H9 (cell line): ENCODE measurements at regions not wholly inside any gene's neighbourhood (a gene's known extent, or its start where the extent isn't known, plus 50 kb on each side); places are given as distances from the start of the nearest gene placed in this dataset.

ENCODE experiments used
- DNase-seq: peaks from one replicate; pipeline ENCODE4 v3.0.0-alpha.2; 2017
- H2AFZ ChIP-seq: one replicate; pipeline ENCODE4 v1.6.1; 2013; ENCODE audit warnings: mild to moderate bottlenecking, low read length, control low read depth, moderate library complexity
- H2AK5ac ChIP-seq: 2 replicates; pipeline ENCODE4 v1.6.1; 2013; ENCODE audit warnings: low read length, control low read depth, mixed read lengths; ENCODE audit not compliant: insufficient read length
- H2BK120ac ChIP-seq: one replicate; pipeline ENCODE4 v1.6.1; 2013; ENCODE audit warnings: low read depth, mild to moderate bottlenecking, low read length, control low read depth, inconsistent platforms; ENCODE audit not compliant: poor library complexity, severe bottlenecking
- H2BK12ac ChIP-seq: 2 replicates; pipeline ENCODE4 v1.6.1; 2013; ENCODE audit warnings: low read length, control low read depth, mixed read lengths, low read depth; ENCODE audit not compliant: insufficient read length
- H2BK15ac ChIP-seq: 2 replicates; pipeline ENCODE4 v1.6.1; 2013; ENCODE audit warnings: low read depth, low read length, control low read depth
- H2BK20ac ChIP-seq: one replicate; pipeline ENCODE4 v1.6.1; 2013; ENCODE audit warnings: low read depth, mild to moderate bottlenecking, low read length, control low read depth, inconsistent platforms; ENCODE audit not compliant: poor library complexity, severe bottlenecking
- H2BK5ac ChIP-seq: 2 replicates; pipeline ENCODE4 v1.6.1; 2013; ENCODE audit warnings: low read length, control low read depth, mixed read lengths; ENCODE audit not compliant: insufficient read length
- H3K14ac ChIP-seq: 2 replicates; pipeline ENCODE4 v1.6.1; 2013; ENCODE audit warnings: low read length, control low read depth; ENCODE audit not compliant: insufficient read depth
- H3K18ac ChIP-seq: 2 replicates; pipeline ENCODE4 v1.6.1; 2013; ENCODE audit warnings: low read depth, mild to moderate bottlenecking, mixed read lengths, low read length, control low read depth; ENCODE audit not compliant: insufficient read length
- H3K23ac ChIP-seq: 2 replicates; pipeline ENCODE4 v1.6.1; 2013; ENCODE audit warnings: low read length, control low read depth, mixed read lengths, low read depth; ENCODE audit not compliant: insufficient read length
- H3K23me2 ChIP-seq: 2 replicates; pipeline ENCODE4 v1.6.1; 2013; ENCODE audit warnings: low read depth, mild to moderate bottlenecking, mixed read lengths, low read length, control low read depth; ENCODE audit not compliant: insufficient read length, poor library complexity, severe bottlenecking
- H3K27ac ChIP-seq: 2 replicates; pipeline ENCODE4 v1.5.1; 2013; ENCODE audit warnings: low read length, control low read depth, mixed read lengths, low read depth; ENCODE audit not compliant: insufficient read length
- H3K27me3 ChIP-seq: 2 replicates; pipeline ENCODE4 v1.6.1; 2013; ENCODE audit warnings: low read length, control low read depth, inconsistent platforms; ENCODE audit not compliant: insufficient read depth
- H3K4ac ChIP-seq: 2 replicates; pipeline ENCODE4 v1.6.1; 2013; ENCODE audit warnings: low read depth, mild to moderate bottlenecking, control low read depth, inconsistent platforms, low read length, moderate library complexity
- H3K4me1 ChIP-seq: 2 replicates; pipeline ENCODE4 v1.6.1; 2013; ENCODE audit warnings: low read length, control low read depth, inconsistent platforms; ENCODE audit not compliant: insufficient read depth
- H3K4me2 ChIP-seq: 2 replicates; pipeline ENCODE4 v1.6.1; 2013; ENCODE audit warnings: low read length, control low read depth, mixed read lengths; ENCODE audit not compliant: insufficient read length, insufficient read depth
- H3K56ac ChIP-seq: 2 replicates; pipeline ENCODE4 v1.6.1; 2013; ENCODE audit warnings: low read depth, mild to moderate bottlenecking, mixed read lengths, low read length, control low read depth; ENCODE audit not compliant: insufficient read length
- H3K79me1 ChIP-seq: 2 replicates; pipeline ENCODE4 v1.6.1; 2013; ENCODE audit warnings: low read depth, mild to moderate bottlenecking, moderate library complexity, low read length, control low read depth, inconsistent platforms; ENCODE audit not compliant: insufficient read depth, poor library complexity, severe bottlenecking
- H3K79me2 ChIP-seq: 2 replicates; pipeline ENCODE4 v1.6.1; 2013; ENCODE audit warnings: low read length, control low read depth, inconsistent platforms; ENCODE audit not compliant: insufficient read depth
- H3K9ac ChIP-seq: 2 replicates; pipeline ENCODE4 v1.6.1; 2013; ENCODE audit warnings: low read length, control low read depth, mixed read lengths; ENCODE audit not compliant: insufficient read length; ENCODE audit errors: extremely low read depth
- H3K9me3 ChIP-seq: one replicate; pipeline ENCODE4 v1.6.1; 2013; ENCODE audit warnings: low read depth, low read length, inconsistent platforms; ENCODE audit not compliant: control insufficient read depth
- H3T11ph ChIP-seq: one replicate; pipeline ENCODE4 v1.6.1; 2013; ENCODE audit warnings: mild to moderate bottlenecking, low read length, control low read depth, inconsistent platforms
- H4K20me1 ChIP-seq: one replicate; pipeline ENCODE4 v1.6.1; 2013; ENCODE audit not compliant: control insufficient read depth, insufficient read length, insufficient read depth
- H4K5ac ChIP-seq: 2 replicates; pipeline ENCODE4 v1.6.1; 2013; ENCODE audit warnings: low read depth, mild to moderate bottlenecking, mixed read lengths, low read length, control low read depth; ENCODE audit not compliant: insufficient read length
- H4K8ac ChIP-seq: replicated peaks from 2 replicates; pipeline ENCODE4 v1.6.1; 2013; ENCODE audit warnings: low read length, control low read depth, mixed read lengths, low read depth; ENCODE audit not compliant: insufficient read length
- H4K91ac ChIP-seq: 2 replicates; pipeline ENCODE4 v1.6.1; 2013; ENCODE audit warnings: low read depth, mild to moderate bottlenecking, moderate library complexity, mixed read lengths, low read length, control low read depth; ENCODE audit not compliant: insufficient read length
- H3K27ac Mint-ChIP-seq, 3 experiments: 2 replicates in 2 of 3; 3 replicates in 1 of 3; pipeline ENCODE4 v1.8.0; 2020 to 2021; ENCODE audit warnings: mixed read lengths in 3 of 3, mild to moderate bottlenecking in 1 of 3, moderate library complexity in 1 of 3
- H3K27me3 Mint-ChIP-seq: 2 replicates; pipeline ENCODE4 v1.8.0; 2021; ENCODE audit warnings: low read depth, mild to moderate bottlenecking, moderate library complexity, mixed read lengths
- H3K36me3 Mint-ChIP-seq, 3 experiments: 2 replicates in 2 of 3; 3 replicates in 1 of 3; pipeline ENCODE4 v1.8.0; 2020 to 2021; ENCODE audit warnings: low read depth in 3 of 3, mixed read lengths in 3 of 3; ENCODE audit not compliant: insufficient read depth in 1 of 3
- H3K4me1 Mint-ChIP-seq, 2 experiments: 2 replicates each; pipeline ENCODE4 v1.8.0; 2020; ENCODE audit warnings: mixed read lengths in 2 of 2
- H3K4me3 Mint-ChIP-seq, 2 experiments: 2 replicates in 1 of 2; 3 replicates in 1 of 2; pipeline ENCODE4 v1.8.0; 2020 to 2021; ENCODE audit warnings: mild to moderate bottlenecking in 2 of 2, mixed read lengths in 2 of 2, moderate library complexity in 1 of 2
- H3K9me3 Mint-ChIP-seq, 2 experiments: 2 replicates in 1 of 2; 3 replicates in 1 of 2; pipeline ENCODE4 v1.8.0; 2020; ENCODE audit warnings: mild to moderate bottlenecking in 2 of 2, mixed read lengths in 2 of 2, moderate library complexity in 1 of 2
- WGBS: extraction: QIAGEN DNeasy Blood & Tissue Kit; methylation state at CpG from one replicate; pipeline ENCODE4 v1.1.7; 2013; ENCODE audit warnings: missing lambda C conversion rate, low lambda C conversion rate, mixed read lengths; ENCODE audit not compliant: insufficient read length; ENCODE audit errors: extremely low coverage; 5-methylcytosine and 5-hydroxymethylcytosine counted together
- TF ChIP-seq, protein P1 (sequence below): fragments of 200-600 bp; sonication (generic); conservative IDR thresholded peaks from 3 replicates; pipeline ENCODE4 v1.8.0; 2021; ENCODE audit warnings: antibody characterized with exemption, mild to moderate bottlenecking

DNA sequence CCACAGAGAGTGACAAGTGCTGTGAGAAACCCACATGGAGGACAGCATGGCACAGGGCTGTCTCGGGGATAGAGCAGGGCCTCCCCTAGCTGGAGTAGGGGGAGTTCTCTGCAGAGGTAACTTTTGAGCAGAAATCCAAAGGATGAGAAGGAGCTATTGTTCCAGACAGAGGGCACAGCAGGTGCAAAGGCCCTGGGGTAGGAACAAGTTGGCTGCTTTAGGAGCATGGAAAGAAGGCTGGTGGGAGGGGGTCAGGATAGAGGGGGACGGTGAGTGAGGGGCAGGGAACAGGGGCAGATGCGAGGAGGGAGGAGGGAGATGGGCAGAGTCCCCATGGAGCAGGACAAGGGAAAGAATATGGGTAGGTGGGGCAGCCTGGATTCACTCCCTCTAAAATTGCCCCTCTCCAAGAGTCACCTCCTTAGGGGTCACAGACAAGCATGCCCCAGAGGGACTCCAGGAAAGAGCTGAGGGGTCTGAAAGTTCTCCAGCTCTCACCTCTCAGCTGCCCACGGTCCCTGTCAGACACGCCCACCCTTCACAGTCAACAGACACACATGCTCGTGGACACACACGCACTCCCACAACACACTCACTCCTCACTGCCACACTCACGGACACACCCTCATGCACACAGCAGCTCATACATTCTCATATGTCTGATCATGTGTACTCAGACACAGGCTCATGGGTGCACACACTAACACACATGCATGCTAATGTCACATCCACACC, 110.7 kb downstream of the LITAF start:
- no peak overlapping the region for H2BK15ac ChIP-seq
- no peak overlapping the region for H2BK5ac ChIP-seq
- Mint-ChIP-seq H3K9me3 (peaks cover 0 to 5% of the 10 kb centered on the region in 2 experiments; a peak in 1 of 5 replicates), H3K27ac (peak overlapping the region in 1 of 3 experiments; percentile 40; a peak in 1 of 7 replicates), H3K4me1 (peaks cover 4 to 5% of the 10 kb centered on the region in 2 experiments; a peak in 3 of 4 replicates), H3K4me3 (no peak overlapping the region; a peak in 1 of 5 replicates), H3K36me3 (peaks cover 0 to 10% (median 0%) of the 10 kb centered on the region in 3 experiments; a peak in 2 of 7 replicates), H3K27me3 (no peaks in the 10 kb centered on the region)
- DNase-seq: no peak
- no peak overlapping the region for H4K8ac ChIP-seq
- H3K4ac ChIP-seq: no peak overlapping the region
- no peak overlapping the region for H2BK120ac ChIP-seq
- H3T11ph ChIP-seq: no peak overlapping the region
- no peak overlapping the region for H4K91ac ChIP-seq
- H4K20me1 ChIP-seq: no peaks in the 10 kb centered on the region
- no peaks in the 10 kb centered on the region for H3K4me1 ChIP-seq
- no peak overlapping the region for H3K27ac ChIP-seq
- H3K4me2 ChIP-seq: no peak overlapping the region
- no peak overlapping the region for H3K18ac ChIP-seq
- no peak overlapping the region for H3K14ac ChIP-seq
- H3K23me2 ChIP-seq: no peaks in the 10 kb centered on the region
- H3K79me2 ChIP-seq: no peaks in the 10 kb centered on the region
- H2AK5ac ChIP-seq: no peak overlapping the region
- no peaks in the 10 kb centered on the region for H3K27me3 ChIP-seq
- H3K23ac ChIP-seq: no peak overlapping the region
- no peak overlapping the region for H3K56ac ChIP-seq
- no peak overlapping the region for H4K5ac ChIP-seq
- no peaks in the 10 kb centered on the region for H3K9me3 ChIP-seq
- no CpG with 5 or more reads among the region's 8 CpGs for WGBS
- no peak overlapping the region for H3K9ac ChIP-seq
- H2AFZ ChIP-seq: no peak overlapping the region
- TF ChIP-seq, protein P1, sequence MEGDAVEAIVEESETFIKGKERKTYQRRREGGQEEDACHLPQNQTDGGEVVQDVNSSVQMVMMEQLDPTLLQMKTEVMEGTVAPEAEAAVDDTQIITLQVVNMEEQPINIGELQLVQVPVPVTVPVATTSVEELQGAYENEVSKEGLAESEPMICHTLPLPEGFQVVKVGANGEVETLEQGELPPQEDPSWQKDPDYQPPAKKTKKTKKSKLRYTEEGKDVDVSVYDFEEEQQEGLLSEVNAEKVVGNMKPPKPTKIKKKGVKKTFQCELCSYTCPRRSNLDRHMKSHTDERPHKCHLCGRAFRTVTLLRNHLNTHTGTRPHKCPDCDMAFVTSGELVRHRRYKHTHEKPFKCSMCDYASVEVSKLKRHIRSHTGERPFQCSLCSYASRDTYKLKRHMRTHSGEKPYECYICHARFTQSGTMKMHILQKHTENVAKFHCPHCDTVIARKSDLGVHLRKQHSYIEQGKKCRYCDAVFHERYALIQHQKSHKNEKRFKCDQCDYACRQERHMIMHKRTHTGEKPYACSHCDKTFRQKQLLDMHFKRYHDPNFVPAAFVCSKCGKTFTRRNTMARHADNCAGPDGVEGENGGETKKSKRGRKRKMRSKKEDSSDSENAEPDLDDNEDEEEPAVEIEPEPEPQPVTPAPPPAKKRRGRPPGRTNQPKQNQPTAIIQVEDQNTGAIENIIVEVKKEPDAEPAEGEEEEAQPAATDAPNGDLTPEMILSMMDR: no peak
- H2BK20ac ChIP-seq: no peak overlapping the region
- no peak overlapping the region for H2BK12ac ChIP-seq
- no peaks in the 10 kb centered on the region for H3K79me1 ChIP-seq
